ENCODE measurements at regions not wholly inside any gene's neighbourhood (a gene's known extent, or its start where the extent isn't known, plus 50 kb on each side); places are given as distances from the start of the nearest gene placed in this dataset.

DNA sequence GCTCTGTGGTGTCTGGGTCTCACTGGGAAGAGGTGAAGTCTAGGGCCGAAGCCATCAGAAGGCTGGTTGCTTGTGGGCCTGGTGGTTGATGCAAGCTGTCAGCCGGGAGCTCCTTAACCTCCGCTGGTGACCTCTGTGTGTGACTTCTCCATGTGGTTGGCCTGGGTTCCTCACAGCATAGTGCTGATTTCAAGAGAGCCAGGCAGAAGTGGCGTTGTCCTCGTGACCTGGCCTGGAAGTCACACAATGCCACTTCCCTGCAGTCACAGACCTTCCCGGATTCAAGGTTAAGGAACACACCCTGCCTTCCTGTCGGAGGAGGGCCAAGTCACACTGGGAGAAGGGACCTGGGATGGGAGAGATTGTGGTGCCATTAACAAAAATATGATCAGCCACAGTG lies 303.7 kb upstream of the HS6ST1 start:
- DNase-seq = no peak

DNA sequence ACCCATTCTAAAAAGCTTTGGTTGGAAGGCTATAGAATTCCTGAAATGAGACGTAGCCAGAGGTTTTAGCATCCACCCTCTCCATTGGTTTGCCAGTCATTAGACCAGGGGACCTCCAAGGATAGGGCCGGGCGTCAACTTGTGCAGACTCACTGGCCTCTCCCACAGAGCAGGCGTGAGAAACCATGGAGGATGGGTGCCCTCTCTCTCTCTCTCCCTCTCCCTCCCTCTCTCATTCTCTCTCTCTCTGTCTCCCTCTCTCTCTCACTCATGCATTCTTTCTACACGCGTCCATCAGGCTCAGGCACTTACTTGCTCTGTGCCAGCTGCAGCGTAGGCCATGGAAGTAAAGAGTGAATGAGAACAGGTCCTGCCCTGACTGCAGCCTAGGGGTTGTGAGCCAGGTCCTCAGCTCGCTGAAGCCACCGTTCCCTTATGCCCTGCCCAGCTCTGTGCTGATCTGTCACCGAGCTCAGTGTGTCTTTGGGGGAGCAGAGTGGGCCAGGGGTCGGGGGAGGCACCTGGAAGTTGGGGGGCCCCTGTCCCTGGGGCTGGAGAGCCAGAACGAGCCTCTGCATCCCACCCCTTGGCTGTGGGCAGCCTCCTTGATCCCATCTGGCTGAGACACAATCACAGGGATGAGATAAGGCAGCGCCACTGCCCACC lies 304.4 kb upstream of the HS6ST1 start:
- DNase-seq = no peak

DNA sequence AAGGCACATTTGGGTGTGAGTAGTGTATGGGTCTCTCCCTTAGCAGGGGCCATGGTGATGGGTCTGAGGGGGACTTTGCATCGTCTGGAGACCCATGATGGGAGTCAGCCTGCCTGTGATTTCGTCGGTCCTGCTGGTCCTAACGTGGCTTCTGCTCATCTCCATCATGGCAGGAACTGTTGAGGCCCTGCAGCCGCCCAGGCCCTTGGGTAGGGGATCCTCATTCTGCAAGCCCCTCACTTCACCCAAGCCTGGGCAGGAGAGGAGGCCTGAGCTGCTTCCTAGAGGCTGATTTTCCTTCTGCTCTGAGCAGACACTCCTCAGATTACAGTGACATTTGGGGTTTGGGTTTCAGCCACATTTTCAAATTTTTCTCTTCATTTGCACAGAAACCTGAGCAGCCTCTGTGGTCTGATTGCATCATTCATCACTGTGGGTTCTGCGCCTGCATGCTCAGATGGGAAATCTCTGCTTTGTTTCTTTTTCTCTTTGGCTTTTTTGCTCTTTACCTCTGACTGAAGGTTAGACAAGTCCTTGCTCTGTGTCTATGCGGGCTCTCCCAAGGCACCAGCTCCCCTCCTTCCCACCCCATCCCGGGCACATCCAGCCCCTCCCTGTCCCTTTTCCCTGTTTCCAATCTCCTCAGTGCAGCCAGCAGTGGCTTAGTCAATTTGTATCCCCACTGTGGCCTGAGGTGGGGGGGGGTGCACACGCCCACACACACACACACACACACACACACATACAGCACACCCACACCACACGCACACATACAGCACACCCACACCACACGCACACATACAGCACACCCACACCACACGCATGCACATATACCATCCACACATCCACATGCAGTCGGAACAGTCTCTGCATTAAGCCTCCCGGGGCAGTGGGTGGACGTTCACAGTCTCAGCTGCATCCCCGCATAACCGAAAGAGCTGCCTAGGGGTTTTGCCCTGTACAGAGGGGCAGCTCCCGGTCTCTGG lies 305.4 kb upstream of the HS6ST1 start:
- DNase-seq = no peak

DNA sequence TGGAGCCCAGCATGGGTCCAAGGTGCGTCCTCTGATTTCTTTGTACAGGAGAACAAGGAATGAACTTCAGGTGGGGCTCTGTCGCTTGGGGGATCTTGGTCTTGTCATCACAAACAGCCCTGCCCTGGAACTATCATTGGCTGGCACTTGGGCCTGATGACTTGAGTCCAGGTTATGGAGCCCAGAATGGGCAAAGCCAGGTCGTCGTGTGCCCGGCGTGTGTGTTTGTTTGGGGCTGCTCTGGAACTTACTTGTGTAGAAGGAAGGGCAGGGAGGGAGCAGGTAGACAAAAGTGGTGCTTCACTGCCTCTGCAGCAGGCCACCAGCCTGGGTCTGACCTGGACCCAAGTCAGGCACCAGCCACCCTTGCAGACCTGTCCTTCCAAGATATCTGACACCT lies 306.3 kb upstream of the HS6ST1 start:
- no peak for DNase-seq

DNA sequence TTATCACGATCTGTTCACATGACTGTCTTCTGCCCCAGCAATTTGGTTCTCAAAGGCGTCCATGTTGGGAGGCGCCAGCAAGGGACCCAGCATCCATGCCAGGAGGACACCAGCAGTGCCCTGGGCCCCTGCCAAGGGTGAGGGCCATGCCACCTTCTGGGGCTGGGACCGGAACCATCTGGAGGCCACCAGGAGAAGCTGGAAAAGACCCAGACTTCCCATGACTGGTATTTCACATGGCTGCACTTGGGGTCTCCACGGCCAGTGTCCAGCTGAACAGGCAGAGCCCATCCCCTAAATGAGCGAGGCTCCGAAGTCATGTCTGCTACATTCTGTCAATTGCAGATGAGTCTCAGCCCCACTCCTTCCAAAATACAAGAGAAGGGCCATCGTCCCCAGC lies 306.8 kb upstream of the HS6ST1 start:
- DNase-seq = no peak

DNA sequence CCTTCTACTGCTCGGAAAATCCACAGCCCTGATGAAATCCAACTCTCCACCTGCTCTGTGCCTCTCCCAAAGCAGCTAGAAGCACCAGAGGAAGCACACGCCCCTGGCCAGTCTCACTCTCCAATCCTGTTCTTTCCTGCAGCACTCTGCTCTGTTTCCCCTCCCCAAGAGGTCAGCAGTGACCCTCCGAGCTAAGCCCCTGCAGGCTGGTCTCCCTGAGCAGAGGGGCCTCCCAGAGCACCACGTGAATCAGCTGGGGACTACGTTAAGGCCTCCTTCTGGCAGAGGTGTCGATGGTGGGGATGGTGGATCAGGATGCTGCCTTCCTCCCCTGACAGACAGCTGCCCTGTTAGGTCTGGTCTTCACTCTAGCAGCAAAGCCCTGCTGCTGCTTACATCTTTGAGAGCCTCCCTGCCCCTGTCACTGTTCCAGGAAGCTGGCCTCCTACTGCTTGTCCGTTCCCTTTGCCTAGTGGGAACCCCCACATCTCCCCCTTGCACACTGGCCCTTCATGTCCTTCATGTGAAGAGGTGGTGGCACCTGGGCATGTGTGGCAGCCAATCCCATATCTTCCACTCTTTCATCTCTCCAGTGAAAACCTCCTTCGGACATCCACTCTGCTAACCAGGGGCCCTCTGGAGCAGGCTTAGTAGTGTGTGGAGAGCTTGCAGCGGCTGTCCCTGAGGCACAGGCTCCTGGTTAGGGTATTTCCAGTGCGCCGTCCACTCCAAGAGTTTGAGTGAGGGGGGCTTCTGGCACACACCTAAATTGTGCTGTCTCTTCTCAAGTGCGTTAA lies 307.5 kb upstream of the HS6ST1 start:
- DNase-seq = no peak

DNA sequence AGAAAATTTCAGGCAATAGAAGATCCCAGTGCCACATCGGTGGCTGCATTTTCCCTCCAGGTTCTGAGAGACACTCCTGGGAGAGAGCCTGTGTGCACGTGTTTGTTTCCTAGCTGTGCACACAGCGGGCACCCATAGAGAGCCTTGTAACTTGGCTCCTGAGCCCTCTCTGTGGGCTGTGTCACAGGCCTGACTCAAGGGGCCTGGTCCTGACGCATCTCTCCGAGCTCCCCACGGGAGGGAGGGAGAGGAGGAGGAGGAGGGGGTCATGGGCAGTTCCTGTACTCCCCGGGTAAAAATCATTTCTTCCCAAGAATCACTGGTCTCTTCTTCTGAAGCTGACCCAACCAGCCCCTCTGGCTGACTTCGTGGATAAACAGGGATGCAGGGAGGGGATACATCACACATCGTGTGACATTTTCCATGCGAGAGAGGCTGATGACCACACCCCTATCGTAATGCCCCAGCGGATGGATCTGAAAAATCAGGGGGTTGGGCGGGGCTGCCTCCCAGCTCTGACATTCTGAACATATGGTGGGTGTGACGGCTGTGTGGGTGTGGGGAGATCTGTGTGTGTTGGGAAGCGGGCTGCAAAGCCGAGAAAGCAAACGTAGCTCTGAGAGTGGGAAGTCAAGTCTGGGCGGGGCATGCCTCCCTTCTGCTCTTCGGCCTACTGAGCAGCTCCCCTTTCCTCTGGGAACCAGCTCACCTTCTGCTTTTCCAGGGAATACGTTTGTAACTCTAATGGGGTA lies 308.3 kb upstream of the HS6ST1 start:
- DNase-seq = no peak

DNA sequence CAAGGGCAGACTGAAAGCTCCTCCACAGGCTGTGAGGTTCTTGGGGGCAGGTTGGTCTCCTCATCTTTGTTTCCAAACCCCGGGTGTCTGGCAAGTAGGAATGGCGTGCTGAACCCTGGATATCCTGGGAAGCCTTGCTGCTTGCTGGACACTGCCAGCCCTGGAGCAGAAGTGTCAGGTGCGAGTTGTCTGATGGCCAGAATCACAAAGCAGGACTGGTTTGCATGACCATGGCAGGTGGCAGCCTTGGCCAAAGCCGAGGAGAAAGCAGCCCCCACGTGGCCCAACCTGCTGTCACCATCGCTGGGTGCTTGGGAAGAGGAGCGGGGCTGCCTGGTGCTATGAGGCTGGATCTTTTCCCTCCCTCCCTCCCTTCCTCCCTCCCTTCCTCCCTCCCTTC lies 309.5 kb upstream of the HS6ST1 start:
- no peak for DNase-seq

DNA sequence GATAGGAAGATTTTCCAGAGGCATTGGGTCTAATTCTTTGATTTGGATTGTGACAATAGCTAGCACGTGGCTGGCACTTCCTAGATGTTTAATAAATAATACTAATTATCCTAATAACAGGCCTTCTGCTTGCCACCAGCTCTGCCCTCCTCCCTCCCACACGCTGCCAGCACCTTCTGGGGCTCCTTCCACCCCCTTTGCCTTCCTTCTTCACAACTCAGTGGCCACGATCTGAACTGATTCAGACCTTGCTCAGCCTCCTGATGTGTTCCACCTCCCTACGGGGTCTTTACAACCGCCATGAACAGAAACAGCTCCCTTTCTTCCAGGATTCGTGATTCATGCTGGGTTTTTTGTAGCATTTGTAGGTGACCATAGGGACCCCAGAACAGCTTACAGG lies 310.3 kb upstream of the HS6ST1 start:
- no peak for DNase-seq

DNA sequence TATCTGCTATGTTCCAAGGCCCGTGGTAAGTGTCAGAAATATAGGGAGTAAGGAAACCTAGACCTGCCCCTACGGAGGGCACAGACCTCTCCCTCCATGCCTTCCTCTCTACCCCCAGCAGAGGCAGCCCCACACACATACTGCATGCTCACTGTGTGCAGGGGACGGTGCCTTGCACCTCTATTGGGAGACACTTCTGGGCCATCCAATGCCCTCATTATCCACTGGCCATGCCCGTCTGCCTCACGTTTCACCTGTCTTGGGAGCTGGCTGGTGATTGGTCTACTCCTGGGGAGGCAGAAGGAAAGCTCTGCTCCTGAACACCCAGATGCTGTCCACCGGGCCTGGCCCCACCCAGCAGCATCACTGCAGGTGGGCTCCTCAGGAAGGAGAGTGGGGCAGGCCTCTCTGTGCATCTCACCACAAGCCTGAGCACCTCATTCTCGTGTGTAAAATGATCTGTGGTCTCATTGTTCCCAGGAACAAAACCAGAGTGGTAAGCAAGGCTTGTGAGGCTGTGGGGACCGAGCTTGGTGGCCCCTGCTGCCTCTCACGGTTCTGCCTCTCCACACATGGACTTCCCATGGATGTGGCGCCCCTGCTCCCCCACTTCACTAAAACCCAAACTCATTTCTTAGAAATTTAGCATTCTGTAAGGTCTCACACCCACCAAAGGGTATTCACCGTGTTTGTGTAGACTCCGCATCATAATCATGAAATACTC lies 312.5 kb upstream of the HS6ST1 start:
- DNase-seq = no peak

DNA sequence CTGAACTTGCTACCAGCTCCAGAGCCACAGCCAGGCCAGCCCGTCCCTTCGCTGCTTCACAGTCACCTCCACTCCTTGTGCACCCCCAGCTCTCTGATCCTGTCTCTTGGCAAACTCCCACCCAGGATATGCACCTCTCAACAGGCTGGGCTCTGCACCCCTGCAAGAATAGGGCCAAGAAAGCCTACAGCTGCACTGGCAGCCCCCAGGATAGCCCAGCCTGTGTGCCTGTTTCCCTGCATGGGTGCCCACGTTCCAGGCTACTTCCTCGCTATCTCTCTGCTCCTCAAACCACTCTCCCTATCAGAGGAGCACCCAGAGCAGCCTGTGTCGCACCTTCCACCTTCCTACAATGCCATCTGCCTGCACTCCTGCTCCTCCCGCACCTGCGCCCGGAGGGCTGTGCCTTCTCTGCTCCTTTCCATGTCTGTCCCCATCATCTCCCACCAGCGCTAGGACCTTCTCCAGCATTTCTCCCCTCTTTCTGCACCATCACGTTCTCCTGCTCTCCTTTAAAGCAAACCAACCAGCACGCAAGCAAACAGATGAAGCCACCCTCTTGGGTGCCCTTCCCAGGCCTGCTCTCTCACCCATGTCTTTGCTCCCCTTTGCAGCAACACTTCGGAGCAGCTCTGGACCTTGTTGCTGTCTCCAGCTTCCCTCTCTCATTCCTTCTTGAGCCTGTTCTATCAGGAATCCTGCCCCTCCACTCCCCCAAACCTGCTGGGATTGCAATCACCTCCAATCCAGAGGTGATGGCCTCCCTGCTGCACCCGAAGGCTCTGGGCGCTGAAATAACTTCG lies 313.2 kb upstream of the HS6ST1 start:
- DNase-seq = no peak

DNA sequence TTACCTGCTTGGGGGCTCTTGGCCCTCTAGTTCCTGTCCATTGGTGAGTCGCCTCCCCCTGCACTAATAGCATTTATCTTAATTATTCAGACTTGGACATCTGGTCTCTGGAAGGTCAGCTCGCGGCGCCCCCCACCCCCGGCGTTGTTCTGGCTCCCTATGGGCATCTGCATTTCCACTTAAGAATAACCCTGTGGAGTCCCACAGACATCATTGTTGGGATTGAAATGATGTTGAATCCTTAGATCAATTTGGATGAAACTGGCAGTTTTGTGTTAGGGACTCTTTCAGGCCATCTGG lies 313.8 kb upstream of the HS6ST1 start:
- DNase-seq = no peak

DNA sequence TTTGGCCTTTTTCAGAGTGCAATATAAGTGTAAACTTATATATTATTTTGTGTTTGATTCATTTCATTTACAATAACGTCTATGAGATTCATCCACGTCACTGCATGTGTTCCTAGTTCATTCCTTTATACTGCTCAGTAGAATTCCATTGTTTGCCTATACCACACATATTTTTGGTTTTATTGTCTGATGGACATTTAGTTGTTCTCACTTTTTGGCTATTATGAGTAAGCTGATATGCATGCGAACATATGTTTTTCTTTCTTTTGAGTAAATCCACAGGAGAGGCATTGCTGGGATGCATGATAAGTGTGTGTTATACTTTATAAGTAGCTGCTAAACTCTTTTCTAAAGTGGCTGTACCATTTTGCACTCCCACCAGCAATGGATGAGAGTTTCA lies 314.8 kb upstream of the HS6ST1 start:
- no peak for DNase-seq

DNA sequence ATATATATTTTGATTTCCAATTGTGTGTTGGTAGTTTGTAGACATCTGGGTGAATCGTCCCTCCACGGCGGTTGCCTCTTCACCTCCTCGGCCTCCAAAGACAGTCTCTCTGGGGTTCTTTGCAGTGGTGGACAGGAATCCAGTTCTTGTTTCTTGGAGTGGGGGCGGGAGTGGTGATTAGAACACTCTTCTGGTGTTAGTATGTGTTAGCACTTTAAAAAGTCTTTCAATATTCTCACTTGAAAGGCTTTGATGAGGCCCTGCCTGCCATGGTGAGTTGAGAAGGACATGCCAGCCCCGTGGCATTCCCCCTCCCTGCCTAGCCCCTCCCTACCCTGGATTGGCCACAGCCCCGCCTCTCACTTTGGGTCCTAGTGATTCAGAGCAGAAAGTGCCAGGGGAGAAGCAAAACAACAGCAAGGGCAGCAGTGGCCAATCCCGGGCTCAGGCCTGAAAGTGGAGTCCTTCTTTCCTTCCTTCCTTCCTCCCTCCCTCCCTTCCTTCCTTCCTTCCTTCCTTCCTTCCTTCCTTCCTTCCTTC lies 316.8 kb upstream of the HS6ST1 start:
- DNase-seq = no peak

DNA sequence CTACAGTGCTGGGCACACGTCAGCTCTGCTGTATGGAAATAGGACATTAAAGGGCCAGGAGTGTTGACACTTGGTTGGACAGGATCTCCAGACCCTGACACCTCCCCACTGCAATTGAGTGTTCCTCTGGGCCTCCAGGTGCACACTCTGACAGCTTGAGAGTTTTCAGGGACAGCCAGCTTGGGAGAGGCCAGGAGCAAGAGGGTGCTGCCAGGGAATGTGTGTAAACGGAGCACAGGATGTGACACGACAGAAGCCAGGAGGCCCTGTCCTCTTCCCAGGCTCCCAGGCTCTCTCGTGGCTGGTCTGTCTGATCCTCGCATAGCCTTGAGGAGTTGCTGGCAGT lies 318.1 kb upstream of the HS6ST1 start:
- DNase-seq = no peak

DNA sequence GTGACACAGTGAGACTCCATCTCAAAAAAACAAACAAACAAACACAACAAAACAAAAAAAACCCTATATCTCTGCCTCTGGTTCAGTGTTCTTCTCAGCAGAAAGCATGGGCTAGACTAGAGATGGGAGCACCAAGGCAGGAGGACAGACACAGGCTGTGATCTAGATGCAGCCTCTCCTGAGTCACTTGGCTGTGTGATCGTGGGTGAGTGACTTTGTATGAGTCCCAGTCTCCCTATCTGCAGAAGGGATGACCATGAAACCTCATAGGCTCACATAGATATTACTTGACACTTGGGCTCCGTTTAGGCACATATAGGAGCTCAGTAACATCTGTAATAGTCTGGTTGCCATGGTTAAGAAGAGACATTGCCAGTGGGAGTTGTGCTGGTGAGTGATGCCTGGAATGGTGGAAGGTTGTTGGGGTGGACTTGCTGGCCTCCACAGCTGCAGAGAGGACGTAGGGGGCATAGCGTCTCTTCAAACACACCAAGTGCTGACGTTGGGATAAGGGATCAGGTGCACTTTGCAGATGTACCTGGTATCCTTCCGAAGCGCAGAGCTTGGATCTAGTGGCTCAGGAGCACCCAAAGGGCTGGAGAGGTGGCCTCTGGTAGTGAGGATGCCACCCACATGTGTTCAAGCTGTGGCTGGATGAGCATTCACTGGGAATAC lies 318.9 kb upstream of the HS6ST1 start:
- DNase-seq = no peak

DNA sequence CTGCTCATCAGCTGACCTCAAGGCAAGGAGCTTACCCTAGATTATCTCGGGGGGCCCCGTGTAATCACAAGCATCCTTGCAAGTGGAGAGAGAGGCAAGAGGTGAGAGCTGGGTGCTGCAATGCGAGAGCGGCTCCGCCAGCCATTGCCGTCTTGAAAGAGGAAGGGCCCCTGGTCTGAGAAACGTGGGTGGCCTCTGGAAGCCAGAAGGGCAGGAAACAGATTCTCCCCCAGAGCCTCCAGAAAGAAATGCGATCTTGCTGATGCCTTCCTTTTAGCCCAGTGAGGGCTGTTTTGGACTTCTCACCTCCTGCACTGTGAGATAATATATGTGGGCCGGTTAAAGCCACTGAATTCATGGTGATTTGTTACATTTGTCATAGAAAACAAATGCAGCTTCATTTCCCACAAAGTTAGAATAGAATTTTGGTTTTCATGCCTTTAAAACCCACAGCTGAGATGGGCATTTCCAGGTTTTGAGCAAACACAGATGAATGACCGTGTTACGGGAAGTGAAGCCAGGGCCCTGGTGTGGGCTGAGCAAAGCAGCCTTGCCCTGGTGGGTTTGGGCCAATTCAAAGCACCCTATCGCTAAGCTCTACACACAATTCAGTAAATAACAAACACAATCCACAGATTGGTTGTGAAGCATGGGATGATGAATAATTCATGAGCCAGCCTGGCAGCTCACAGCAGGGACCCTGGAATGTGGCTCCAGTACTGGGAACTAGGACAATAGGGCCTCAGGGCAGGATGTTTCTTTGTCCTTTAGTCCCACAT lies 319.9 kb upstream of the HS6ST1 start:
- DNase-seq = no peak

DNA sequence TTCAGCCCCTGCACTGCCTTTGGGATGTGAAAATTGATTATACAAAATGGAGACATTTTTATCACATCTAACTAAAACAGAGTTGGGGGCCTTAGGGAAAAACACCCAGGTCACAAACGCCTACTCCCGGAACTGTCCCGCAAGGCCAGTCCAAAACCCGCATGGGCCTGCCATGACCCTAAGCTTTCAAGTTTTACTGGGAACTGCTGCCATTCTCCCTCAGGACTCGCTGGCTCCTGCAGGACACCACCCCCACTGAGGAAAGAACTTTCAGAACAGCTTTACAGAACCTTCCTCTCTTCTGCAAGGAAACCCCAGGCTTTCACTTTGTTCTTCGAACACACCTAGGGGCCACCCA lies 320.4 kb upstream of the HS6ST1 start:
- no peak for DNase-seq

DNA sequence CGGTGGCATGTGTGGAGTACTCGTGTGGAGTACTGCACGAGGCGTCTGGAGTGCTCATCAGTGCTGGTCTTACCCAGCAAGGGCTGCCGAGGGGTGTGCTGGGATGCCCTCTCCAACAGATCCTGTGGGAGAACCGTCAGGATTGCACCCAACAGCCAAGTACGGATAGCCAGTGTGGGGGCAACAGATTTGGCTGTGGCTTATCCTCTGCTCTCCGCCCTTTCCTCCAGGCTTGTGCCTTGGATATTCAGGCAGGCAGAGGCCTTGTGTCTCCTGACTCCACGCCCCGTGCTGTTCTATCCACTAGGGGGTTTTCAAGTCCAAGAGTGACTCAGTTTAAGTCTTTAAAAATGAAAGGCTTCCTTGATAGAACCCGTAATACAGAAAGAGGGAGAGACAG lies 321.0 kb upstream of the HS6ST1 start:
- DNase-seq = no peak
